GM21825 (cell line): ENCODE measurements at regions not wholly inside any gene's neighbourhood (a gene's known extent, or its start where the extent isn't known, plus 50 kb on each side); places are given as distances from the start of the nearest gene placed in this dataset.

Experiments
- ATAC-seq: cut with Tn5 transposase; IDR thresholded peaks from one replicate; pipeline ENCODE4 v1.9.1; 2021; ENCODE audit warnings: mild to moderate bottlenecking, moderate library complexity; ENCODE audit not compliant: unreplicated experiment

GRCh38 chr17:77306790-77307478, 166.2 kb downstream of the SEC14L1 start:
- ATAC-seq: no peak

- no peak for ATAC-seq
Measured at GRCh38 chr17:77307479-77308198, 166.9 kb downstream of the SEC14L1 start.

GRCh38 chr17:77308861-77309726, 168.3 kb downstream of the SEC14L1 start:
- no peak for ATAC-seq

GRCh38 chr17:77310336-77310735, 169.6 kb downstream of the SEC14L1 start:
- ATAC-seq: no peak

GRCh38 chr17:77311371-77311981, 170.7 kb downstream of the SEC14L1 start:
- no peak for ATAC-seq

GRCh38 chr17:77312061-77312701, 171.4 kb downstream of the SEC14L1 start:
- no peak for ATAC-seq

GRCh38 chr17:77312786-77313599, 172.2 kb downstream of the SEC14L1 start:
- no peak for ATAC-seq

- no peak for ATAC-seq
Measured at GRCh38 chr17:77313831-77314230, 173.1 kb downstream of the SEC14L1 start.

- no peak for ATAC-seq
Measured at GRCh38 chr17:77314601-77315000, 173.8 kb downstream of the SEC14L1 start.

GRCh38 chr17:77315010-77315409, 174.2 kb downstream of the SEC14L1 start:
- ATAC-seq: no peak

- no peak for ATAC-seq
Measured at GRCh38 chr17:77315551-77316190, 174.9 kb downstream of the SEC14L1 start.

GRCh38 chr17:77316191-77316641, 175.4 kb downstream of the SEC14L1 start:
- no peak for ATAC-seq

- ATAC-seq: no peak
Measured at GRCh38 chr17:77316651-77317050, 175.9 kb downstream of the SEC14L1 start.

- no peak for ATAC-seq
Measured at GRCh38 chr17:77317091-77317750, 176.5 kb downstream of the SEC14L1 start.

GRCh38 chr17:77318021-77318420, 177.3 kb downstream of the SEC14L1 start:
- no peak for ATAC-seq

- no peak for ATAC-seq
Measured at GRCh38 chr17:77318491-77319210, 177.9 kb downstream of the SEC14L1 start.

- peak; percentile 35 for ATAC-seq
Measured at GRCh38 chr17:77319211-77320043, 178.7 kb downstream of the SEC14L1 start.
